ENCODE measurements at regions not wholly inside any gene's neighbourhood (a gene's known extent, or its start where the extent isn't known, plus 50 kb on each side); places are given as distances from the start of the nearest gene placed in this dataset.

DNA sequence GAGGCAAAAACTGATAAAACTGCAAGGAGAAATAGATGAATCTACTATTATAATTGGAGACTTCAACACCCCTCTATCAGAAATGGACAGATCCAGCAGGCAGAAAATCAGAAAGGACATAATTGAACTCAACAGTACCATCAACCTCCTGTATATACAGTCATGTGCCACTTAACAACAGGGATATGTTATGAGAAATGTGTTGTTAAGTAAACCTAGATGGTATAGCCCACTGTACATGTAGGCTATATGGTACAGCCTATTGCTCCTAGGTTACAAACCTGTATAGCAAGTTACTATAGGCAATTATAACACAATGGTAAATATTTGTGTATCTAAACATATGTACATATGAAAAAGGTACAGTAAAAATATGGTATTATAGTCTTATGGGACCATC lies 66.8 kb upstream of the PHF21A start:
- TF ChIP-seq, protein P1, sequence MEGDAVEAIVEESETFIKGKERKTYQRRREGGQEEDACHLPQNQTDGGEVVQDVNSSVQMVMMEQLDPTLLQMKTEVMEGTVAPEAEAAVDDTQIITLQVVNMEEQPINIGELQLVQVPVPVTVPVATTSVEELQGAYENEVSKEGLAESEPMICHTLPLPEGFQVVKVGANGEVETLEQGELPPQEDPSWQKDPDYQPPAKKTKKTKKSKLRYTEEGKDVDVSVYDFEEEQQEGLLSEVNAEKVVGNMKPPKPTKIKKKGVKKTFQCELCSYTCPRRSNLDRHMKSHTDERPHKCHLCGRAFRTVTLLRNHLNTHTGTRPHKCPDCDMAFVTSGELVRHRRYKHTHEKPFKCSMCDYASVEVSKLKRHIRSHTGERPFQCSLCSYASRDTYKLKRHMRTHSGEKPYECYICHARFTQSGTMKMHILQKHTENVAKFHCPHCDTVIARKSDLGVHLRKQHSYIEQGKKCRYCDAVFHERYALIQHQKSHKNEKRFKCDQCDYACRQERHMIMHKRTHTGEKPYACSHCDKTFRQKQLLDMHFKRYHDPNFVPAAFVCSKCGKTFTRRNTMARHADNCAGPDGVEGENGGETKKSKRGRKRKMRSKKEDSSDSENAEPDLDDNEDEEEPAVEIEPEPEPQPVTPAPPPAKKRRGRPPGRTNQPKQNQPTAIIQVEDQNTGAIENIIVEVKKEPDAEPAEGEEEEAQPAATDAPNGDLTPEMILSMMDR (IDR thresholded peaks at IDR 0.05; ENCODE audit: low read depth, low read length): no peak
- no peak for TF ChIP-seq EZH2phosphoT487 (IDR thresholded peaks at IDR 0.05; ENCODE audit: low read depth)
